Heart right ventricle (tissue), 16 donors: ENCODE measurements at regions not wholly inside any gene's neighbourhood (a gene's known extent, or its start where the extent isn't known, plus 50 kb on each side); places are given as distances from the start of the nearest gene placed in this dataset.

Source experiments
- ATAC-seq, 8 donors: fragments of 200-7000 bp; cut with Tn5 transposase; one replicate each; pipeline ENCODE4 v1.9.1; 2020; ENCODE audit warnings: mild to moderate bottlenecking in 8 of 8, moderate library complexity in 8 of 8, moderate number of reproducible peaks in 1 of 8
- DNase-seq, 2 donors: peaks; one replicate each; pipeline ENCODE4 v3.0.0-alpha.2; 2020
- H3K27ac ChIP-seq, 10 donors: fragments of 200-600 bp; sonication (generic) in 2 of 10; one replicate each; pipeline versions ENCODE4 v1.5.0 to v1.8.0; 2020 to 2022; ENCODE audit warnings: mild to moderate bottlenecking in 3 of 10
- H3K27me3 ChIP-seq, 7 donors: fragments of 200-600 bp; one replicate each; pipeline ENCODE4 v1.8.0; 2021 to 2022; ENCODE audit warnings: mild to moderate bottlenecking in 2 of 7
- H3K36me3 ChIP-seq, 9 donors: fragments of 200-600 bp; sonication (generic) in 1 of 9; one replicate each; pipeline versions ENCODE4 v1.5.0 to v1.8.0; 2020 to 2022; ENCODE audit warnings: mild to moderate bottlenecking in 2 of 9
- H3K4me1 ChIP-seq, 9 donors: fragments of 200-600 bp; sonication (generic) in 1 of 9; one replicate each; pipeline versions ENCODE4 v1.5.0 to v1.8.0; 2020 to 2022; ENCODE audit warnings: mild to moderate bottlenecking in 4 of 9
- H3K4me3 ChIP-seq, 10 donors: fragments of 200-600 bp; sonication (generic) in 2 of 10; one replicate each; pipeline versions ENCODE4 v1.5.0 to v1.8.0; 2020 to 2022; ENCODE audit warnings: mild to moderate bottlenecking in 7 of 10, moderate library complexity in 2 of 10
- H3K9me3 ChIP-seq, 11 donors: fragments of 200-600 bp in 10 of 11; sonication (generic) in 2 of 11; one replicate each; pipeline versions ENCODE4 v1.5.0 to v1.8.0; 2013 to 2022; ENCODE audit warnings: mild to moderate bottlenecking in 2 of 11, control low read depth in 1 of 11, moderate library complexity in 1 of 11
- WGBS, 2 donors: extraction: QIAGEN DNeasy Blood & Tissue Kit; methylation state at CpG; one replicate each; pipeline ENCODE4 v1.1.7; 2013; ENCODE audit warnings: inconsistent platforms in 1 of 2; 5-methylcytosine and 5-hydroxymethylcytosine counted together
- intact Hi-C, 10 donors: fragments of 100-400 bp; cut with DNase I; formaldehyde crosslinking; loops; one replicate each; pipeline versions ENCODE4 v1.11.1 to v1.14.2; 2022
- TF ChIP-seq, protein P1 (sequence below), 9 donors: fragments of 200-600 bp; sonication (generic) in 2 of 9; IDR thresholded peaks; one replicate each; pipeline versions ENCODE4 v1.5.0 to v1.8.0; 2021 to 2022; ENCODE audit warnings: antibody characterized with exemption in 9 of 9, mild to moderate bottlenecking in 5 of 9, moderate library complexity in 1 of 9
- donor health status: Arrhythmogenic right ventricular cardiomyopathy.
- donor health status: ischemic (EF 13 %, LVEDD 7.1; RV severe dilation, severe dysfunction).
- donor health status: healthy with polysubstance abuse.
- donor health status: DM: no; HTN: yes; CAD: no.
- donor health status: DM: no; HTN: no; CAD: no.
- donor health status: ischemic (EF 25% LVEDD 6.9; RV normal size, moderate dysfunction).
- donor health status: ischemic (EF 25% LVEDD 5.7; RV mildly dilated, moderate dysfunction).
- donor health status: healthy.
- donor health status: DM: yes; HTN: yes; CAD: no.
- donor health status: Ischemic cardiomyopathy.
- donor health status: ischemic (EF 35%, LVEDD 5.7; RV mildly dilated, moderate dysfunction).
- donor health status: nonischemic (EF 11% LVEDD 7.7; RV severe dilation, severe dysfunction).
- donor health status: DM: yes; HTN: yes; CAD: no.
- donor health status: PGD.
- donor health status: ischemic (EF 29% LVEDD 5.4; RV normal size, mild dysfunction).
- donor health status: nonischemic (EF 23%, LVEDD 6.1; RV moderate dilation, normal function).

DNA sequence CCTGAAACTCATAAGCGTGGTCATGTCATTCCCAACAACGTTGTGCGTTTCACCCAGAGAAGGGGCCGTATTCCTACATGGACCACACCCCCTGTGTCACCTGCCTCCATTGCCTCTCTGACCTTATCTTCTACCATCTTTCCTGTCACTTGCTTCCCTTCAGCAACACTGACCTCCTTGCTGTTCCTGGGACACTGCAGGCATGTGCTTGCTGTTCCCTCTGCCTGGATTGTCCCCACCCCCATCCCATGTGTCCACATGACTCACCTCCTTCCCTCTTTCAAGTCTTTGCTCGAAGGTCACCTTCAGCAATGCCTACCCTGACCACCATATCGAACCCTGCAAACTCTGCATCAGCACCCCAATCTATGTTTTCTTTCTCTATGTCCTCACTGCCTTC lies 133.2 kb upstream of the ZNF618 start:
- ATAC-seq, result no peak
- Histone ChIP-seq H3K9me3 (peaks cover 0 to 10% (median 2%) of the 10 kb centered on the region in 11 donors), H3K27ac (no peak overlapping the region), H3K4me3 (no peak overlapping the region), H3K36me3 (no peaks in the 10 kb centered on the region), H3K27me3 (peaks cover 0 to 35% (median 15%) of the 10 kb centered on the region in 7 donors), H3K4me1 (peaks cover 0 to 3% (median 0%) of the 10 kb centered on the region in 9 donors)
- 75 to 76% methylated on average over 6 of the region's 6 CpGs for WGBS, 2 donors
- DNase-seq, result no peak
- intact Hi-C loops, result no loop called here
- TF ChIP-seq, protein P1, sequence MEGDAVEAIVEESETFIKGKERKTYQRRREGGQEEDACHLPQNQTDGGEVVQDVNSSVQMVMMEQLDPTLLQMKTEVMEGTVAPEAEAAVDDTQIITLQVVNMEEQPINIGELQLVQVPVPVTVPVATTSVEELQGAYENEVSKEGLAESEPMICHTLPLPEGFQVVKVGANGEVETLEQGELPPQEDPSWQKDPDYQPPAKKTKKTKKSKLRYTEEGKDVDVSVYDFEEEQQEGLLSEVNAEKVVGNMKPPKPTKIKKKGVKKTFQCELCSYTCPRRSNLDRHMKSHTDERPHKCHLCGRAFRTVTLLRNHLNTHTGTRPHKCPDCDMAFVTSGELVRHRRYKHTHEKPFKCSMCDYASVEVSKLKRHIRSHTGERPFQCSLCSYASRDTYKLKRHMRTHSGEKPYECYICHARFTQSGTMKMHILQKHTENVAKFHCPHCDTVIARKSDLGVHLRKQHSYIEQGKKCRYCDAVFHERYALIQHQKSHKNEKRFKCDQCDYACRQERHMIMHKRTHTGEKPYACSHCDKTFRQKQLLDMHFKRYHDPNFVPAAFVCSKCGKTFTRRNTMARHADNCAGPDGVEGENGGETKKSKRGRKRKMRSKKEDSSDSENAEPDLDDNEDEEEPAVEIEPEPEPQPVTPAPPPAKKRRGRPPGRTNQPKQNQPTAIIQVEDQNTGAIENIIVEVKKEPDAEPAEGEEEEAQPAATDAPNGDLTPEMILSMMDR (IDR thresholded peaks at IDR 0.05), result no peak

DNA sequence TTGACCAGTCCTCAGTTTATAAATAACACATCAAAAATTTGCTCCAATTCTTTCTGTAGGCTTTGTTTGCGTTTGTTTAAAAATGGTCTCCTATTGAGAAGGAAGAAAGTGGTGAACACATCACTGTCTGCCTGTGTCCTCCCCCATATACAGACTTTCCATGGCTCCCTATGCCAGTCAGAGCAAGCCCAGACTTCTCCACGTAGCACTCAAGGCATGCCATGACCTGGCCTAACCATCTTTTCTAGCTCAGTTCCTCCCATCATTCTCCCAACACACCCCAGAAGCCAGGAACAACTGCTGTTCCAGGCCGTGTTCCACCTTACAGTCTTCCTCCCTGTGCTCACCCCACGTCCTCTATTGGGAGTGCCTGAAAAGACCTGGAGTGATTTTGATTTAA lies 129.6 kb upstream of the ZNF618 start:
- peaks cover 0 to 28% (median 9%) of the 10 kb centered on the region in 7 donors for H3K27me3 ChIP-seq
- ATAC-seq, result no peak
- no peak for DNase-seq
- peaks cover 0 to 3% (median 0%) of the 10 kb centered on the region in 9 donors for H3K4me1 ChIP-seq
- no peak overlapping the region for H3K27ac ChIP-seq
- WGBS, 2 donors, result 71 to 81% methylated on average over 4 of the region's 4 CpGs
- H3K9me3 ChIP-seq, result peaks cover 0 to 24% (median 12%) of the 10 kb centered on the region in 11 donors
- TF ChIP-seq, protein P1 (IDR thresholded peaks at IDR 0.05), result no peak
- no peaks in the 10 kb centered on the region for H3K36me3 ChIP-seq
- intact Hi-C loops, result no loop called here
- H3K4me3 ChIP-seq, result no peak overlapping the region

DNA sequence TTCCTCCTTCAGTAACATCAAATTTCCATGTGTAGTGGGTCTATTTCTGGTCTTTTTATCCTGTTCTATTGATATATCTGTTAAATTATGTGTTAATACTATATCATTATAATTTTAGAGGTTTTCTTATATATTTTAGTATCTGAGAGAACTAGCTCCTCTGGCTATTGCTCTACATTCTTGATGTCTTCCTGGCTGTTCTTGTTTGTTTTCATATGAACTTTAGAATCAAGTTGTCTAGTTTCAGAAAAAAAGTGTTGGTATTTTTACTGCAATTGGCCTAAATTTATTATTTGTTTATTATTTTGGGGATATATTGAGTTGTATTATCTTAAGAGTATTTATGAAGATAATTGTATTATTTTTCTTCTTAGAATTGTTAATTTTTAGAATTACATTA lies 128.0 kb upstream of the ZNF618 start:
- Histone ChIP-seq H3K27me3 (peaks cover 0 to 19% (median 7%) of the 10 kb centered on the region in 7 donors), H3K4me1 (peaks cover 0 to under 1% (median 0%) of the 10 kb centered on the region in 9 donors), H3K9me3 (peaks cover 0 to 24% (median 12%) of the 10 kb centered on the region in 11 donors), H3K27ac (no peak overlapping the region), H3K4me3 (no peak overlapping the region), H3K36me3 (no peaks in the 10 kb centered on the region)
- intact Hi-C loops, result no loop called here
- TF ChIP-seq, protein P1 (IDR thresholded peaks at IDR 0.05), result no peak
- DNase-seq (no peak), ATAC-seq (no peak)

DNA sequence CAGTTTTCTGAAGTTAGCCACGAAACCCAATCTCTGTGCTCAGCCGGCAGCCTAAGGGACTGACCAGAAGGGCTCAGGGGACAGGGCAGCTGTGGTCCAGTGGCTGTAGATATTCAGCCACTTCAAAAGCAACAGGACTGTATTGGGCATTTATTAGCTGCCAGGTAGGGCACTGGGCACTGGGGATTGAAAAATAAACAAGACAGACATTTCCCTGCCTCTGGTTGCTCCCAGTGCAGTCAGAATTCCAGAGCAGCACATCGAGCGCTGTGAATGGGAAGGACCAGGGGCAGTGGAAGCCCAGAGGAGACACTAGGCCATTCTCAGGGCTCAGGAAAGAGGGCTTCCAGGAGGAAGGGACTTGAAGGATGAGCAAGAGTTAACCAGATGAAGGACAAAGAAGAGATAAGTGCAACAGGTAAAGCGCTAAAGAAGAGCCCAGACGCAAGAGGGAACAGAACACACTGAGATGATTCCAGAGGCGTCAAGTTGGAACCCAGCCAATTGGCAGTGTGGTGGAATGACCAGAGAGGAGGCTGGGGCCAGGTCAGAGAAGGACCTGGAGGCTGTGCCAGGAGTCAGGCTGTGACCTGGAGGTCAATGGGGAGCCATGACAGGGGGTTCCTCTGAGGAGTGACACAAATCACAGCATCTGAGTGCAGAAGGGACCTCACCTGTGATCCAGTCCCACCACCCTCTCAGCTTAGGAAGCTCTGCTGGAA lies 122.5 kb upstream of the ZNF618 start:
- ATAC-seq (no peak), DNase-seq (no peak)
- peaks cover 0 to 29% (median 16%) of the 10 kb centered on the region in 7 donors for H3K27me3 ChIP-seq
- no peaks in the 10 kb centered on the region for H3K36me3 ChIP-seq
- peaks cover 0 to 6% (median 0%) of the 10 kb centered on the region in 9 donors for H3K4me1 ChIP-seq
- no peak overlapping the region for H3K4me3 ChIP-seq
- intact Hi-C loops, result no loop called here
- TF ChIP-seq, protein P1 (IDR thresholded peaks at IDR 0.05), result no peak
- peaks cover 0 to 8% (median 2%) of the 10 kb centered on the region in 11 donors for H3K9me3 ChIP-seq
- WGBS, 2 donors, result 70 to 77% methylated on average over 7 of the region's 7 CpGs
- no peak overlapping the region for H3K27ac ChIP-seq
